HG03575 (cell line): ENCODE measurements at regions not wholly inside any gene's neighbourhood (a gene's known extent, or its start where the extent isn't known, plus 50 kb on each side); places are given as distances from the start of the nearest gene placed in this dataset.

Experiments used
- ATAC-seq: cut with Tn5 transposase; IDR thresholded peaks from one replicate; pipeline ENCODE4 v1.9.1; 2021; ENCODE audit not compliant: unreplicated experiment, insufficient number of reproducible peaks, low FRiP score; ENCODE audit errors: extremely low read depth

DNA sequence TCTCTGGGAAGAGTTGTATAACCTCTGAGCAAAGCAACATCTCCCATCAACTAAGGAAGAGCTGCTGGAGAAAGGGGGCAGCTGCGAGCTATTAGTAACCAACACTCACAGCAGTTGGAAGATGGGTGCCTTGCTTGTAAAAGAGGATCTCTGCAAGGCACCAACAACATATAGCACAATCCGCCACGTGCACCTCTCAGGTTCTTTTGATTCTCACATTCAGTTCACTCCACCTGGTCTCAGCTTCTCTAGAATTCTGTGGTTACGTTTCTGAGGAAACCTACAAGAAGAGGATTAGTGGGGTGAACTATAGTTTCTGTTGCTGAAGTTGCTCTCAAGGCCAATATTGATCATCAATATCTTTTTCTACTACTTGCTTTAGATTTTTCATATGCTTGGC is 117.1 kb downstream of the RPS24 start:
- ATAC-seq = no peak

GRCh38 chr10:78155722-78156121 is 122.1 kb downstream of the RPS24 start:
- ATAC-seq = no peak

DNA sequence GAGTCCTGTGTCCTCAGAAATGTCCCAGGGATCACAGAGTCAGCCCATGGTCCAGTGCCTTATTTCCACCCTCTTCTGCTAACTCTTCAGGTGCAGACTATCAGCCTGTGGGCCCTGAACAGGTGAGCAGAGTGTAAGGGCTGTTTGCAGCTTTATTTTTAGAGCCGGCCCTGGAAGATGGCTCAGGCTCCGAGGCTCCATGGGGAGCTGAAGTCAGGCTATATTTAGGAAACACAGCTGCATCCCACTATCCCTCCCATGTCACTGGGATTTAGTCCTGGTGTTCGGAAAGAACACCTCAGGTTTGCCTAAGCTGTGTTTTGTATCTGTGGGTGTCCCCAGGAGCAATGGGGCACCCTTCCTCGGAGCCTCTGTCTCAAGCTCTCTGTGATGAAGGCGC is 126.9 kb downstream of the RPS24 start:
- ATAC-seq = no peak

DNA sequence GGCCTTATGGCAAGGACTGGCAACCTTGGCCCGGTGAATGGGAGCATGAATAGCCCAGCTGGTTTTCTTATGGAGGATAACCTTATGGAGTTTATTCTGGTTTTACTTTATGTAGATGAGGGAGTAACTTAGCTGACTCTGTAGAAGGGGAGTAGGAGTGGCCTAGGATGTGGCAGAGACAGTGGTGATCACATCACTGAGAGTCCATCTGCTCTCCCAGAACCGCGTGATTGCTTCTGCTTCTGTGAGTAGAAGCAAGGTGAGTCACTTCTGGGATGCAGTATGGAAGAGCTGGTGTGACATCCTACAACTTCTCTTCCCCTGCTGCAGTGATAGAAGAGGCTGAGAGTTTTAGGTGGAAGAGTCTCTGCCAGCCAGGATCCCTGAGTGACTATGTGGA is 129.2 kb downstream of the RPS24 start:
- ATAC-seq = no peak

DNA sequence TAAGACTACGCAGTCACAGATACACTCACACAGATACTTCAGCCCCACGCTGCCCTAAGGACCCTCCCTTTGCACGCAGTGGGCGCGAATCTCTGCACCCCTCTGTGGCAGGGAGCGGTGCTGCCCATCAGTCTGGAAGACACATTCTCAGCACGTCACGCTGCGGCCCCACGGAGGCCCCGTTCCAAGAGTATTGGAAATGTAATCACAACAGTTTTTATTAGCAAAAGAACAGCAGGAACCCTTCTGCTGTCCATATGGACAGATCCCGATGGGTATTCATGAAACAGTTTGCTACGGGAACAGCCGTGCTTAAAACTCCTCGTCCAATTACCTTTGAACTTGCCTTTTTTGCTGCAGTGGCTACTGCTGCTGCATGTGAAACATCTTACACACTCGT is 131.0 kb downstream of the RPS24 start:
- no peak for ATAC-seq

GRCh38 chr10:78165172-78165571 is 131.5 kb downstream of the RPS24 start:
- ATAC-seq = no peak

GRCh38 chr10:78165617-78166016 is 132.0 kb downstream of the RPS24 start:
- ATAC-seq = no peak

- no peak for ATAC-seq
These were observed 132.6 kb downstream of the RPS24 start for GRCh38 chr10:78166261-78166660.

- no peak for ATAC-seq
These were observed 135.6 kb downstream of the RPS24 start for GRCh38 chr10:78169214-78169613.

- ATAC-seq = no peak
These were observed 136.4 kb downstream of the RPS24 start for GRCh38 chr10:78170026-78170475.

GRCh38 chr10:78171633-78172400 is 138.2 kb downstream of the RPS24 start:
- ATAC-seq = no peak

- no peak for ATAC-seq
These were observed 139.8 kb downstream of the RPS24 start for GRCh38 chr10:78173360-78174015.

- no peak for ATAC-seq
These were observed 141.9 kb downstream of the RPS24 start for GRCh38 chr10:78175444-78176015.

GRCh38 chr10:78176320-78177317 is 143.0 kb downstream of the RPS24 start:
- ATAC-seq = no peak

- ATAC-seq = no peak
These were observed 144.0 kb downstream of the RPS24 start for GRCh38 chr10:78177491-78178185.

GRCh38 chr10:78178397-78178796 is 144.7 kb downstream of the RPS24 start:
- ATAC-seq = no peak

DNA sequence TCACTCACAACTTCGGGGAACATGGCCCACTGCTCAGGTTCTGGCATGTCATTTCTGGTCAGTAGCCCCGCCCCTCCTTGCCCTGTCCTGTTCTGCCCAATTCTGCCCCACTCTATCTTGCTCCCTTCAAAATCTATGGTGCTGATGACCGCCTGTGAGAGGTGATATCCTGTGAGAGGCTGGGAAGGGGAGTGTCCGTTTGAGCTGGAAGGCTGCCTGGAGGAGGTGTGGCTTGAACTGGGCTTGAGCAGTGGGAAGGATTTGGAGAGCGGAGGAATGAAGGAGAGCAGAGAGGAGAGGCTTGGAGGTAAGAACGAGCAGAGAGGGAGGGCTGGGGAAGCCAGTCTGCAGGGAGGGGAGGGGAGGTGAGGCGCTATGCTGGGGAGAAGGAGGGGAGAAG is 145.3 kb downstream of the RPS24 start:
- ATAC-seq = no peak

DNA sequence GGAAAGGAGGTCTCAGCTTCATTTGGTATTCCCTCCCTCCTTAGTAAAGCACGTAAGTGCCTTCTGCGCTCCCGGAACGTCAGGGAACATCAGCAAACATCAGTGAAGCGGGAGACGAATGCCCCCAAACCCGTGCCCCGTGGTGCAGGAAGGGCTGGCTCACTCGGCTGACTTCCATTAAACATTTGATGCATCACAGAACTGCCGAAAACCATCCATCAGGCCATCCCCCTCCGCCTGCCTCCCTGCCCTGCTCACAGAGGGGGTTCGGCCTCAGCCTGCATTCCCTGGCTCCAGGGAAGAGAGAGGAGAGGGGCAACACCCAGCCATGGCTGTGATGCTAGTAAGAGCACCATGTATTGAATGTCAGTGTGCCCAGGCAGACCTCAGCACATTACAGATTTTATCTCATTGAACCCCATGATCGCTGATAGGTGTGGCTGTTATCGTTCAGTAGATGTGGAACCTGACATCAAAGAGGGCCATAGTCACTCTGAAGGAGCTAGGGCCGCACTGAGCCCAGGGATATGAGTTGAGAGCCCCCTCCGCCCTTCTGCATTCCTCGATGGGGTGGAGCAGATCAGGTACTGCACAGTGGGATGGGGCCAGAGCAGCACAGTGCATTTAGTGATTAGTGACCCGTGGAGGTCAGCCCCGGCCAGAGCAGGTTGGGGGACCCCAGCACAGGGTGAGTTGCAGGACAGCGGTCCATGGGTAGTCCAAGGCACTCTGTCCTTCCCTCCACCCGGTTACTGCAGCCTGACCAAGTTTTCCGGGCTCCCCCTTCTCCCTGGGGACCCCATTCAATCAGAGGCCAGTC is 146.4 kb downstream of the RPS24 start:
- no peak for ATAC-seq
